ENCODE measurements at regions not wholly inside any gene's neighbourhood (a gene's known extent, or its start where the extent isn't known, plus 50 kb on each side); places are given as distances from the start of the nearest gene placed in this dataset.
A peak's percentile ranks its signal among the peaks of the same experiment; 100 is the strongest.

GRCh38 chr16:64060631-64061030, 1061.2 kb downstream of the CDH11 start:
- DNase-seq (ENCODE audit: low read depth, low spot score) = no peak

- DNase-seq (ENCODE audit: low read depth, low spot score) = no peak
Measured at GRCh38 chr16:64058685-64059084, 1063.2 kb downstream of the CDH11 start.

- peak; percentile 7 for DNase-seq (ENCODE audit: low read depth, low spot score)
Measured at GRCh38 chr16:64051824-64052223, 1070.0 kb downstream of the CDH11 start.

- DNase-seq (ENCODE audit: low read depth, low spot score) = no peak
Measured at GRCh38 chr16:64047878-64048277, 1074.0 kb downstream of the CDH11 start.

- no peak for DNase-seq (ENCODE audit: low read depth, low spot score)
Measured at GRCh38 chr16:64047207-64047606, 1074.7 kb downstream of the CDH11 start.

- DNase-seq (ENCODE audit: low read depth, low spot score) = no peak
Measured at GRCh38 chr16:64035337-64035736, 1086.5 kb downstream of the CDH11 start.

GRCh38 chr16:64019339-64019738, 1102.5 kb downstream of the CDH11 start:
- DNase-seq (ENCODE audit: low read depth, low spot score) = no peak

- DNase-seq (ENCODE audit: low read depth, low spot score) = no peak
Measured at GRCh38 chr16:64017796-64018195, 1104.1 kb downstream of the CDH11 start.

- DNase-seq (ENCODE audit: low read depth, low spot score) = no peak
Measured at GRCh38 chr16:64013856-64014255, 1108.0 kb downstream of the CDH11 start.

- DNase-seq (ENCODE audit: low read depth, low spot score) = no peak
Measured at GRCh38 chr16:64012166-64012565, 1109.7 kb downstream of the CDH11 start.

GRCh38 chr16:64011650-64012049, 1110.2 kb downstream of the CDH11 start:
- no peak for DNase-seq (ENCODE audit: low read depth, low spot score)

GRCh38 chr16:64008131-64008530, 1113.7 kb downstream of the CDH11 start:
- DNase-seq (ENCODE audit: low read depth, low spot score) = no peak

GRCh38 chr16:64004116-64004515, 1117.7 kb downstream of the CDH11 start:
- no peak for DNase-seq (ENCODE audit: low read depth, low spot score)

GRCh38 chr16:63995025-63995424, 1126.8 kb downstream of the CDH11 start:
- DNase-seq (ENCODE audit: low read depth, low spot score) = no peak

- DNase-seq (ENCODE audit: low read depth, low spot score) = no peak
Measured at GRCh38 chr16:63983401-63983800, 1138.5 kb downstream of the CDH11 start.

- DNase-seq (ENCODE audit: low read depth, low spot score) = no peak
Measured at GRCh38 chr16:63982741-63983140, 1139.1 kb downstream of the CDH11 start.

- peak; percentile 18 for DNase-seq (ENCODE audit: low read depth, low spot score)
Measured at GRCh38 chr16:63982110-63982509, 1139.8 kb downstream of the CDH11 start.

GRCh38 chr16:63981639-63982038, 1140.2 kb downstream of the CDH11 start:
- DNase-seq (ENCODE audit: low read depth, low spot score) = peak; percentile 10

- DNase-seq (ENCODE audit: low read depth, low spot score) = no peak
Measured at GRCh38 chr16:63980763-63981162, 1141.1 kb downstream of the CDH11 start.

GRCh38 chr16:63978240-63978639, 1143.6 kb downstream of the CDH11 start:
- DNase-seq (ENCODE audit: low read depth, low spot score) = no peak

GRCh38 chr16:63976345-63976744, 1145.5 kb downstream of the CDH11 start:
- DNase-seq (ENCODE audit: low read depth, low spot score) = no peak

- no peak for DNase-seq (ENCODE audit: low read depth, low spot score)
Measured at GRCh38 chr16:63975669-63976068, 1146.2 kb downstream of the CDH11 start.

- DNase-seq (ENCODE audit: low read depth, low spot score) = no peak
Measured at GRCh38 chr16:63967966-63968365, 1153.9 kb downstream of the CDH11 start.

GRCh38 chr16:63960321-63960720, 1161.5 kb downstream of the CDH11 start:
- no peak for DNase-seq (ENCODE audit: low read depth, low spot score)

- no peak for DNase-seq (ENCODE audit: low read depth, low spot score)
Measured at GRCh38 chr16:63947022-63947421, 1174.8 kb downstream of the CDH11 start.

All from ELF-1 (cell line).